GM18868 (cell line): ENCODE measurements at regions not wholly inside any gene's neighbourhood (a gene's known extent, or its start where the extent isn't known, plus 50 kb on each side); places are given as distances from the start of the nearest gene placed in this dataset.

Source experiments
- ATAC-seq: cut with Tn5 transposase; IDR thresholded peaks from one replicate; pipeline ENCODE4 v1.9.1; 2021; ENCODE audit warnings: mild to moderate bottlenecking, moderate library complexity; ENCODE audit not compliant: unreplicated experiment

GRCh38 chr1:229991104-229991513 is 75.9 kb upstream of the GALNT2 start:
- no peak for ATAC-seq

- ATAC-seq, result no peak
Measured at GRCh38 chr1:229991724-229992333, 75.2 kb upstream of the GALNT2 start.

GRCh38 chr1:229993060-229993459 is 74.0 kb upstream of the GALNT2 start:
- ATAC-seq, result peak; percentile 93

- ATAC-seq, result no peak
Measured at GRCh38 chr1:229993894-229994293, 73.1 kb upstream of the GALNT2 start.

- ATAC-seq, result no peak
Measured at GRCh38 chr1:229999004-229999670, 67.9 kb upstream of the GALNT2 start.

- no peak for ATAC-seq
Measured at GRCh38 chr1:230000493-230001184, 66.4 kb upstream of the GALNT2 start.

GRCh38 chr1:230002164-230002803 is 64.8 kb upstream of the GALNT2 start:
- no peak for ATAC-seq

- no peak for ATAC-seq
Measured at GRCh38 chr1:230003409-230003808, 63.6 kb upstream of the GALNT2 start.

GRCh38 chr1:230005040-230005439 is 62.0 kb upstream of the GALNT2 start:
- peak; percentile 90 for ATAC-seq

- ATAC-seq, result no peak
Measured at GRCh38 chr1:230008721-230009120, 58.3 kb upstream of the GALNT2 start.

GRCh38 chr1:230009611-230010313 is 57.3 kb upstream of the GALNT2 start:
- no peak for ATAC-seq

GRCh38 chr1:230010603-230011332 is 56.3 kb upstream of the GALNT2 start:
- no peak for ATAC-seq

GRCh38 chr1:230011333-230012092 is 55.5 kb upstream of the GALNT2 start:
- no peak for ATAC-seq

- ATAC-seq, result no peak
Measured at GRCh38 chr1:230012093-230012393, 55.0 kb upstream of the GALNT2 start.

- no peak for ATAC-seq
Measured at GRCh38 chr1:230012741-230013140, 54.3 kb upstream of the GALNT2 start.

GRCh38 chr1:230016159-230016558 is 50.9 kb upstream of the GALNT2 start:
- no peak for ATAC-seq
